Umbilical cord (tissue), 1 donor: ENCODE measurements at regions not wholly inside any gene's neighbourhood (a gene's known extent, or its start where the extent isn't known, plus 50 kb on each side); places are given as distances from the start of the nearest gene placed in this dataset.

Source experiments
- DNase-seq: peaks from one replicate; pipeline ENCODE4 v3.0.0-alpha.2; 2015; ENCODE audit warnings: low spot score

DNA sequence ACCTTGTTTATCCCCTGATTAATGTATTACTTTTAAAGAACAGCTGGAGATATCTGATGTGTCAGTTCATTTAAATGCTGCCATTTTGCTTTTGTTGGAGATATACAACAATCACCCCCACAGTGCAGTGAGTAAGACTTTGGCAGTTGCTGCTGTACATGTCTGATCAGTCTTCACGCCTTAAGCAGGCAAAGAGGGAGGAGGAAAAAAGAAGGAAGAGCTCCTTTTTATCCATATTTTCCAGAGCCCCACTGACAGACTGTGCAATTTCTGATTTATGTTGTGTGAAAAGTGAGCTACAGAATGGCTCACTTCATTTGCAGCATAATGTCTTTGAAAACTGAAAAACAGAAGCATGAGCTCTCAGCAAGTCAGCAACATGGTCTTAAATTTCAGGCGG, 319.7 kb upstream of the LRIG3 start:
- DNase-seq = no peak

GRCh38 chr12:59234391-59234790, 314.1 kb upstream of the LRIG3 start:
- no peak for DNase-seq

- DNase-seq = no peak
Measured at GRCh38 chr12:59230334-59230733, 310.0 kb upstream of the LRIG3 start.

GRCh38 chr12:59219148-59219547, 298.8 kb upstream of the LRIG3 start:
- DNase-seq = no peak

GRCh38 chr12:59196989-59197388, 276.7 kb upstream of the LRIG3 start:
- no peak for DNase-seq

GRCh38 chr12:59194794-59195193, 274.5 kb upstream of the LRIG3 start:
- no peak for DNase-seq

DNA sequence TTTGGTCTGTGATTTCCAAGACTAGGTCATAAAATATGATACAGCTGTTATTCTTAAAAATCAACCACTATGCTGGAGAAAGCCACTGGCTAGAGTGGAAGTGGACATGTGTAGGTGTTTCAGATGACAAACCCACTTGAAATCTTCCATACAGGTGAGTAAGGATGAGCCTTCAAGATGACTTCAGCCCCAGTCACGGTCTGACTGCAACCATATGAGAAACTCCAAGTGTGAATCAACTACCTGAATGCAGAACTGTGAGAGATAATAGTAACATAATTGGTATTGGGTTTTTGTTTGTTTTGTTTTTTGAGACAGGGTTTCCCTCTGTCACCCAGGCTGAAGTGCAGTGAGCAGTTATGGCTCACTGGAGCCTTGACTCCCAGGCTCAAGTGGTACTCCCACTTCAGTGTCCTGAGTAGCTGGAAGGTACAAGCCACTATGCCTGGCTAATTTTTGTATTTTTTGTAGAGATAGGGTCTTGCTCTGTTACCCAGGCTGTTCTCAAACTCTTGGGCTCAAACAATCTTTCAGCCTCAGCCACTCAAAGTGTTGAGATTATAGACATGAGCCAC, 273.3 kb upstream of the LRIG3 start:
- no peak for DNase-seq

DNA sequence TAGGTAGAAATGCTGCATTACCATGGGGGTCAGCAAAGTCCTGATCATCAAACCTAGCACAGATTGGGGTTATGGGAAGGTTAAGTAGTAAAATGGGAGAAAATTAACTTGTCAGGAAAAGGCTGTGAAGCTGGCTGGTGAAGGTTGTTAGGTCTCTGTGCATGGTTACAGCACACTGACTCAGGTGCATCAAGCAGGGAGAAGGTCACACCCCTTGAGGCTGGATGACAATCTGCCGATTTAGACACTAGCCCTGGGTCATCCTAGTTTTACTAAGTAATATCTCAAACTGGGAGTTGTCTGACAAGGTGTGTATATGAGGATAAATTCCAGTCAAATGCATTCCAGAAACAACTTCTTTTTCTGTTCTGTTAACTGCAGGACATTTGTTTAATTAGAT, 271.1 kb upstream of the LRIG3 start:
- DNase-seq = no peak

DNA sequence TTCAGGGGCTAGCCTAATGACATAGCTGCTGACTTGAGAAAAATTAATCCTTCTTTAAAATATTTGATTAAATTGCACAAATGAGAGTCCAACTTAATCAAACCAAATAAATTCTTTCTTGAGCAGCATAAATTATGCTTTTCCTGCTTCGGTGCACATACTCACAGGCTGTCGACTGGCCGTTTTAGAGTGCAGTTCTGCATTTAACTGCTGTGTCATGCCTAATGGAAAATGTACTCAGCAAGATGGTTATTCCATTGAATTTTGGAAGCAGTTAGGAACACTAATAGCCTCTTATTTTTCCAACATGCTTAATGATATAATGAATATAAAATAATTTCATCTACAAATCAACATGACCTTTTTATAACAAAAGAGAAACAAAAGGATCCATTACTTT, 266.1 kb upstream of the LRIG3 start:
- DNase-seq = no peak

DNA sequence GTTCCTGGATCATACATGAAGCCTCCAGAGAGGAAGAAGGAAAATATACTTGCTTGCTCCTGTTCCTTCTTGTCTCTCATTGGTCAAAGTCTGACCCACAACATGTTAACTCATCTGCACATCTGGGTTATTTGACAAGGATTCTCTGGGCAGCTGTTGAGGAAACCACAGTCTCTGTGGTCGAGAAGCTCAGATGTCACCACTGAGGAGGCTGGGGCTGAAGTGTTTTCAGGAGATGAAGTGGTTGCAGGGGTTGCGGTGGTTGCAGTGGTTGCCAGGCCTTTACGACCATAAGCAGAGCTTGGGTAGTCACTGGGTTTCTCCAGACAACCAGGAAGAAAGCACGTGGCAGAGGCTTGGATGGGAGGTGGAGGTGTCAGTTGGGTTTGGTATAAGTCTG, 265.0 kb upstream of the LRIG3 start:
- no peak for DNase-seq

- peak; percentile 2 for DNase-seq
Measured at GRCh38 chr12:59182658-59183455, 262.6 kb upstream of the LRIG3 start.

- no peak for DNase-seq
Measured at GRCh38 chr12:59182191-59182590, 261.9 kb upstream of the LRIG3 start.

GRCh38 chr12:59181196-59181777, 261.0 kb upstream of the LRIG3 start:
- DNase-seq = peak; percentile 71

GRCh38 chr12:59179231-59179630, 258.9 kb upstream of the LRIG3 start:
- no peak for DNase-seq

DNA sequence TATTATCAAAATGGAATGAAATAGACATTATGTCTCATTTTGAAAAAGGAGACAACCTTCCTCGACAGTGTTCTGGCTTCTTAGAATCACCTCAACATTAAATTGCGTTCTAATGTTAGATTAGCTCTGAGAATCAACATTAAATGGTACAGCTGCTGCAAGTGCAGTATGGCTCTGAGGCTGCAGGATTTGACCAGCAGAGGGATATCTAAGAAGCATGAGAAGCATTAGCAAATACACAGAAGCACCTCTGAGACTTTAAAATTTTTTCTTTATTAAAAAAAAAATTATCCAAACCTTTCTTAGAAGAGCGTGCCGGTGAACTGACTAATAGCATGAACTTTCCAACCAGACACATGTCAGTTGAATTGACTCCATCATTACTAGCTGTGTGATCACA, 253.4 kb upstream of the LRIG3 start:
- DNase-seq = no peak

- DNase-seq = no peak
Measured at GRCh38 chr12:59168647-59169046, 248.3 kb upstream of the LRIG3 start.

DNA sequence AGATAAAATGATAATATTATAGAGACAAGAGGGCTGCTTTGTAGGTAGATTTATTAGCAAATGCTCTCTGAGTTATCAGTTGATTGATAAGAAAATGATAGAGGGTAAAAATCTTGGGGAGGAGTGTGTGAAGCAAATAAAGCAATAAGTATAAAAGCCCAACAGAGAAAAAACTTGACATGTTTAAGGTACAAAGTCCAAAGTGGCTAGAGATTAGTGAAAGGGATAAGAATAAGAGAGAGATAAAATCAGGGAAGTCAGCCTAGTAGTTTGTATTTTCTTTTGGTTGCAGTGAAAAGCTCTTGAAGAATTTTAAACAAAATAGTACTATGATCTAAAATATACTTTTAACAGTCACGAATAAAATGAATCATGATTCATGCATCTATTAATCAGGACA, 246.2 kb upstream of the LRIG3 start:
- DNase-seq = no peak

- peak; percentile 56 for DNase-seq
Measured at GRCh38 chr12:59164991-59165718, 244.9 kb upstream of the LRIG3 start.

GRCh38 chr12:59164226-59164625, 243.9 kb upstream of the LRIG3 start:
- no peak for DNase-seq

GRCh38 chr12:59158681-59159080, 238.4 kb upstream of the LRIG3 start:
- no peak for DNase-seq

DNA sequence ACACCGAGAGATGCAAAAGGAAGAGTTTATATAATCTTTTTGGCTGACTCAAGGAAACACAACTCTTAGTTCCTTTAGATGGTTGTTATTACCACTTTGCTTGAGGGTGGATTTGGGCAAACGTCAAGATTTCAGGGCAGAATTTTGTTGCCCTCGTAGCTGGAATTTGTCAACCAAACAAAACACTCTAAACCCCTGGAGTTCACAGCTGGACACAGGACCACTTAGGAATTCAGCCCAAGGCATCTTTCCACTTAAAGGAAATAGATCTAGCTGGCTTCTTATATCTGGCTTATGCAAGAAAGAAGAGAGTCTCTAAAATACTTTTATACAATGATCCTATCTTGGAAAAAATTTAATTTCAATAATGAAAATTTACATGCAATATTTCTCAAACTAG, 237.8 kb upstream of the LRIG3 start:
- no peak for DNase-seq

- no peak for DNase-seq
Measured at GRCh38 chr12:59155448-59155847, 235.1 kb upstream of the LRIG3 start.

DNA sequence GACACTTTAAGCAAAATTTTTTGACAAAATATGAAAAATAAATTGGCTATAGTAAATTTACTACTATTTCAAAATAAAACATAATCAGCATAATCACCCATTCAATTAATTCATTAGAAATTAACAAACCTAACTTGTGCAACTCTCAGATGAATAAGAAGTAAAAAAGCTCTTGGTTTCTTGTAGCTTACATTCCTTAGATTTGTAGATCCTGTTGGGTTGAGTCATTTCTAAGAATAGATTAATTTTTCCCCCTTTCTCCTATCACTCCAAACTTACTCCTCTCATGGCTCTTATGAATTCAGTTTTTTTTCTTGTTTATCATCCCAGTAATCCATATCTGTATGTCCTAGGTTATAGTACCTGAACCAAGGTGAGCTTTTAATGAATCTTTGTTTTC, 230.9 kb upstream of the LRIG3 start:
- peak; percentile 28 for DNase-seq
